Keratinocyte (primary cell): ENCODE measurements at regions not wholly inside any gene's neighbourhood (a gene's known extent, or its start where the extent isn't known, plus 50 kb on each side); places are given as distances from the start of the nearest gene placed in this dataset.

Experiments
- DNase-seq: peaks from one replicate; pipeline ENCODE4 v3.0.0-alpha.2; 2011; ENCODE audit warnings: low read depth, missing footprints, low spot score
- FAIRE-seq: peaks from 2 replicates; lab custom pipeline; 2011; peaks lifted over from hg19 to GRCh38; lab: Jason Lieb, UNC
- H2AFZ ChIP-seq: 2 replicates; pipeline ENCODE4 v1.6.0; 2012; ENCODE audit warnings: low read length, control low read depth, inconsistent platforms; ENCODE audit not compliant: control insufficient read depth
- H3K27ac ChIP-seq: 2 replicates; pipeline ENCODE4 v1.5.1; 2011; ENCODE audit warnings: low read length; ENCODE audit not compliant: control insufficient read depth, insufficient read depth
- H3K27me3 ChIP-seq: 3 replicates; pipeline ENCODE4 v1.6.0; 2011; ENCODE audit warnings: low read length; ENCODE audit not compliant: control insufficient read depth, insufficient read depth; ENCODE audit errors: extremely low read depth
- H3K36me3 ChIP-seq, 2 experiments: 2 replicates in 1 of 2; 3 replicates in 1 of 2; pipeline ENCODE4 v1.5.1; 2011; ENCODE audit warnings: low read length in 2 of 2, mild to moderate bottlenecking in 1 of 2; ENCODE audit not compliant: control insufficient read depth in 2 of 2, insufficient read depth in 2 of 2; ENCODE audit errors: extremely low read depth in 1 of 2
- H3K4me1 ChIP-seq: 3 replicates; pipeline ENCODE4 v1.5.1; 2011; ENCODE audit warnings: low read length; ENCODE audit not compliant: control insufficient read depth, insufficient read depth; ENCODE audit errors: extremely low read depth
- H3K4me2 ChIP-seq: 3 replicates; pipeline ENCODE4 v1.6.0; 2011; ENCODE audit warnings: low read depth, low read length; ENCODE audit not compliant: control insufficient read depth, insufficient read depth; ENCODE audit errors: extremely low read depth
- H3K4me3 ChIP-seq, 3 experiments: fragments of 200-600 bp in 1 of 3; sonication (generic) in 1 of 3; 2 replicates in 2 of 3; 3 replicates in 1 of 3; pipeline ENCODE4 v1.5.1; 2011 to 2016; ENCODE audit warnings: low read length in 3 of 3, mild to moderate bottlenecking in 3 of 3, control low read depth in 2 of 3, inconsistent platforms in 1 of 3, low read depth in 1 of 3, mixed read lengths in 1 of 3, mixed run types in 1 of 3, moderate library complexity in 1 of 3; ENCODE audit not compliant: control insufficient read depth in 2 of 3, insufficient read depth in 2 of 3; ENCODE audit errors: extremely low read depth in 1 of 3
- H3K79me2 ChIP-seq: 2 replicates; pipeline ENCODE4 v1.6.0; 2012; ENCODE audit warnings: low read length; ENCODE audit not compliant: control insufficient read depth, insufficient read depth
- H3K9ac ChIP-seq: 3 replicates; pipeline ENCODE4 v1.6.0; 2011; ENCODE audit warnings: low read length; ENCODE audit not compliant: control insufficient read depth, insufficient read depth; ENCODE audit errors: extremely low read depth
- H3K9me1 ChIP-seq: 3 replicates; pipeline ENCODE4 v1.6.0; 2011; ENCODE audit warnings: low read length; ENCODE audit not compliant: control insufficient read depth, insufficient read depth; ENCODE audit errors: extremely low read depth
- H3K9me3 ChIP-seq: 2 replicates; pipeline ENCODE4 v1.5.1; 2012; ENCODE audit warnings: low read depth, low read length; ENCODE audit not compliant: control insufficient read depth
- H4K20me1 ChIP-seq: 3 replicates; pipeline ENCODE4 v1.6.0; 2011; ENCODE audit warnings: low read length; ENCODE audit not compliant: control insufficient read depth, insufficient read depth; ENCODE audit errors: extremely low read depth
- CTCF ChIP-seq, 3 experiments: IDR thresholded peaks in 1 of 3; conservative IDR thresholded peaks in 1 of 3; optimal IDR thresholded peaks in 1 of 3; 2 replicates in 2 of 3; 3 replicates in 1 of 3; pipeline versions ENCODE3 to v1.5.1; 2011; ENCODE audit warnings: low read length in 3 of 3, mild to moderate bottlenecking in 3 of 3, moderate library complexity in 2 of 3, control low read depth in 1 of 3, inconsistent platforms in 1 of 3; ENCODE audit not compliant: insufficient read depth in 2 of 3; ENCODE audit errors: extremely low read depth in 1 of 3
- EZH2 ChIP-seq: IDR thresholded peaks from one replicate; pipeline ENCODE4 v1.6.1; 2012; ENCODE audit warnings: inconsistent platforms, mild to moderate bottlenecking, low read length, moderate library complexity
- dilution Hi-C: fragments of 300-500 bp; cut with MboI; formaldehyde crosslinking; loops from one replicate; pipeline ENCODE4 v1.7.0; 2020; ENCODE audit warnings: low sequenced_read_pairs; ENCODE audit not compliant: extremely low pct_ligation_motif_present

GRCh38 chr15:87326269-87326668, 930.3 kb downstream of the NTRK3 start:
- TF ChIP-seq CTCF (optimal IDR thresholded peaks at IDR 0.05 in 1 of 3, IDR thresholded peaks at IDR 0.05 in 1 of 3, conservative IDR thresholded peaks at IDR 0.05 in 1 of 3; ENCODE audit: extremely low read depth in 1 of 3, insufficient read depth in 2 of 3, low read length in 3 of 3) = no peak
- no peak for TF ChIP-seq EZH2
- DNase-seq (no peak), FAIRE-seq (no peak)
- H3K4me1 ChIP-seq = no peaks in the 10 kb centered on the region
- H3K36me3 ChIP-seq = no peaks in the 10 kb centered on the region
- no peak overlapping the region for H3K9ac ChIP-seq
- dilution Hi-C loops = no loop called here
- no peaks in the 10 kb centered on the region for H3K79me2 ChIP-seq
- no peak overlapping the region for H2AFZ ChIP-seq
- no peaks in the 10 kb centered on the region for H3K9me1 ChIP-seq
- H3K27ac ChIP-seq = no peak overlapping the region
- no peaks in the 10 kb centered on the region for H3K27me3 ChIP-seq
- no peaks in the 10 kb centered on the region for H4K20me1 ChIP-seq
- no peaks in the 10 kb centered on the region for H3K9me3 ChIP-seq
- no peak overlapping the region for H3K4me2 ChIP-seq
- no peak overlapping the region for H3K4me3 ChIP-seq

GRCh38 chr15:87322870-87323269, 933.7 kb downstream of the NTRK3 start:
- no peak for TF ChIP-seq CTCF (optimal IDR thresholded peaks at IDR 0.05 in 1 of 3, IDR thresholded peaks at IDR 0.05 in 1 of 3, conservative IDR thresholded peaks at IDR 0.05 in 1 of 3; ENCODE audit: extremely low read depth in 1 of 3, insufficient read depth in 2 of 3, low read length in 3 of 3)
- TF ChIP-seq EZH2 = no peak
- no peaks in the 10 kb centered on the region for H3K27me3 ChIP-seq
- no peak overlapping the region for H2AFZ ChIP-seq
- H3K9me1 ChIP-seq = no peaks in the 10 kb centered on the region
- no peaks in the 10 kb centered on the region for H4K20me1 ChIP-seq
- H3K4me2 ChIP-seq = no peak overlapping the region
- H3K79me2 ChIP-seq = no peaks in the 10 kb centered on the region
- DNase-seq (no peak), FAIRE-seq (no peak)
- dilution Hi-C loops = no loop called here
- no peak overlapping the region for H3K9ac ChIP-seq
- H3K36me3 ChIP-seq = no peaks in the 10 kb centered on the region
- no peak overlapping the region for H3K27ac ChIP-seq
- H3K9me3 ChIP-seq = no peaks in the 10 kb centered on the region
- no peaks in the 10 kb centered on the region for H3K4me1 ChIP-seq
- no peak overlapping the region for H3K4me3 ChIP-seq
